ENCODE measurements at regions not wholly inside any gene's neighbourhood (a gene's known extent, or its start where the extent isn't known, plus 50 kb on each side); places are given as distances from the start of the nearest gene placed in this dataset.

- Histone ChIP-seq H3K4me3 (ENCODE audit: low read depth, low read length) (no peak overlapping the region), H3K36me3 (ENCODE audit: control insufficient read depth, insufficient read depth, low read length) (no peaks in the 10 kb centered on the region), H3K27me3 (ENCODE audit: control insufficient read depth, insufficient read depth, low read length) (no peaks in the 10 kb centered on the region)
- FAIRE-seq (no peak), DNase-seq (ENCODE audit: low read depth) (no peak)
- TF ChIP-seq CTCF (IDR thresholded peaks at IDR 0.05; ENCODE audit: insufficient read depth, low read length, severe bottlenecking), result no peak
Measured at GRCh38 chr13:104267206-104267811, 1201.1 kb upstream of the SLC10A2 start.

- DNase-seq (ENCODE audit: low read depth), result no peak
- Histone ChIP-seq H3K27me3 (ENCODE audit: control insufficient read depth, insufficient read depth, low read length) (no peaks in the 10 kb centered on the region), H3K36me3 (ENCODE audit: control insufficient read depth, insufficient read depth, low read length) (no peaks in the 10 kb centered on the region), H3K4me3 (ENCODE audit: low read depth, low read length) (no peak overlapping the region)
- TF ChIP-seq CTCF (IDR thresholded peaks at IDR 0.05; ENCODE audit: insufficient read depth, low read length, severe bottlenecking), result no peak
- no peak for FAIRE-seq
Measured at GRCh38 chr13:104256701-104257100, 1190.5 kb upstream of the SLC10A2 start.

- DNase-seq (ENCODE audit: low read depth) (no peak), FAIRE-seq (no peak)
- Histone ChIP-seq H3K27me3 (ENCODE audit: control insufficient read depth, insufficient read depth, low read length) (no peaks in the 10 kb centered on the region), H3K36me3 (ENCODE audit: control insufficient read depth, insufficient read depth, low read length) (no peaks in the 10 kb centered on the region), H3K4me3 (ENCODE audit: low read depth, low read length) (no peak overlapping the region)
- TF ChIP-seq CTCF (IDR thresholded peaks at IDR 0.05; ENCODE audit: insufficient read depth, low read length, severe bottlenecking), result no peak
Measured at GRCh38 chr13:104253063-104253680, 1187.0 kb upstream of the SLC10A2 start.

GRCh38 chr13:104251931-104252330 lies 1185.7 kb upstream of the SLC10A2 start:
- no peaks in the 10 kb centered on the region for H3K27me3 ChIP-seq (ENCODE audit: control insufficient read depth, insufficient read depth, low read length)
- no peak for FAIRE-seq
- DNase-seq (ENCODE audit: low read depth), result no peak
- no peaks in the 10 kb centered on the region for H3K36me3 ChIP-seq (ENCODE audit: control insufficient read depth, insufficient read depth, low read length)
- no peak overlapping the region for H3K4me3 ChIP-seq (ENCODE audit: low read depth, low read length)
- no peak for TF ChIP-seq CTCF (IDR thresholded peaks at IDR 0.05; ENCODE audit: insufficient read depth, low read length, severe bottlenecking)

GRCh38 chr13:104246955-104247354 lies 1180.7 kb upstream of the SLC10A2 start:
- FAIRE-seq (no peak), DNase-seq (ENCODE audit: low read depth) (no peak)
- H3K36me3 ChIP-seq (ENCODE audit: control insufficient read depth, insufficient read depth, low read length), result no peaks in the 10 kb centered on the region
- H3K4me3 ChIP-seq (ENCODE audit: low read depth, low read length), result no peak overlapping the region
- TF ChIP-seq CTCF (IDR thresholded peaks at IDR 0.05; ENCODE audit: insufficient read depth, low read length, severe bottlenecking), result no peak
- no peaks in the 10 kb centered on the region for H3K27me3 ChIP-seq (ENCODE audit: control insufficient read depth, insufficient read depth, low read length)
